Endothelial cell of umbilical vein (primary cell): ENCODE measurements at regions not wholly inside any gene's neighbourhood (a gene's known extent, or its start where the extent isn't known, plus 50 kb on each side); places are given as distances from the start of the nearest gene placed in this dataset.

ENCODE experiments used
- BruUV-seq: library from RNA; stranded (reverse); fragments of 400-500 nt; replicated peaks from 2 replicates; lab custom pipeline; 2021; lab: Mats Ljungman, UMichigan
- CTCF ChIA-PET: fragments of 300-600, 350-600 bp; sonication (Branson Sonifier 250); formaldehyde crosslinking; loops from one replicate; lab custom pipeline; 2021; ENCODE audit warnings: antibody characterized with exemption, inconsistent platforms; lab: Charles Lee
- POLR2A ChIA-PET: fragments of 300-600, 350-600 bp; sonication (Branson Sonifier 250); formaldehyde crosslinking; loops from one replicate; lab custom pipeline; 2021; ENCODE audit warnings: antibody characterized with exemption, inconsistent platforms; lab: Charles Lee
- DNase-seq: peaks from one replicate; pipeline ENCODE4 v3.0.0-alpha.2; 2011; ENCODE audit warnings: low read depth, low spot score
- FAIRE-seq: peaks from 2 replicates; lab custom pipeline; 2011; peaks lifted over from hg19 to GRCh38; lab: Jason Lieb, UNC
- H2AFZ ChIP-seq: 2 replicates; pipeline ENCODE4 v1.6.0; 2012; ENCODE audit warnings: low read depth, low read length, control low read depth, inconsistent platforms
- H3K27ac ChIP-seq: 2 replicates; pipeline ENCODE4 v1.5.1; 2011; ENCODE audit warnings: low read depth, mild to moderate bottlenecking, control low read depth, low read length, moderate library complexity; ENCODE audit not compliant: insufficient read depth
- H3K27me3 ChIP-seq, 2 experiments: 2 replicates each; pipeline versions ENCODE4 v1.6.0 to v1.6.1; 2011; ENCODE audit warnings: low read length in 2 of 2, mixed read lengths in 1 of 2; ENCODE audit not compliant: control insufficient read depth in 2 of 2, insufficient read depth in 2 of 2
- H3K36me3 ChIP-seq, 2 experiments: 2 replicates in 1 of 2; 3 replicates in 1 of 2; pipeline ENCODE4 v1.5.1; 2011; ENCODE audit warnings: low read length in 2 of 2, mild to moderate bottlenecking in 1 of 2, moderate library complexity in 1 of 2; ENCODE audit not compliant: control insufficient read depth in 2 of 2, insufficient read depth in 2 of 2; ENCODE audit errors: extremely low read depth in 1 of 2
- H3K4me1 ChIP-seq: 3 replicates; pipeline ENCODE4 v1.5.1; 2011; ENCODE audit warnings: mild to moderate bottlenecking, low read length; ENCODE audit not compliant: control insufficient read depth, insufficient read depth; ENCODE audit errors: extremely low read depth
- H3K4me2 ChIP-seq: 2 replicates; pipeline ENCODE4 v1.6.1; 2011; ENCODE audit warnings: low read length, control low read depth, mixed read lengths; ENCODE audit not compliant: insufficient read depth
- H3K4me3 ChIP-seq, 3 experiments: fragments of 200-600 bp in 1 of 3; sonication (generic), shearing (Covaris generic) in 1 of 3; replicated peaks in 1 of 3; 2 replicates each; pipeline ENCODE4 v1.5.1; 2011 to 2016; ENCODE audit warnings: control low read depth in 3 of 3, low read length in 3 of 3, mild to moderate bottlenecking in 2 of 3, inconsistent platforms in 1 of 3, low read depth in 1 of 3, moderate library complexity in 1 of 3; ENCODE audit not compliant: insufficient read depth in 1 of 3
- H3K79me2 ChIP-seq: 2 replicates; pipeline ENCODE4 v1.6.0; 2012; ENCODE audit warnings: low read length, inconsistent platforms; ENCODE audit not compliant: control insufficient read depth, insufficient read depth
- H3K9ac ChIP-seq: replicated peaks from 2 replicates; pipeline ENCODE3; 2011; ENCODE audit warnings: low read length, control low read depth; ENCODE audit not compliant: insufficient read depth; ENCODE audit errors: extremely low read depth
- H3K9me1 ChIP-seq: replicated peaks from 3 replicates; pipeline ENCODE4 v1.6.0; 2011; ENCODE audit warnings: mild to moderate bottlenecking, low read length; ENCODE audit not compliant: control insufficient read depth, insufficient read depth; ENCODE audit errors: extremely low read depth
- H3K9me3 ChIP-seq: replicated peaks from 2 replicates; pipeline ENCODE4 v1.5.1; 2012; ENCODE audit warnings: low read length, inconsistent platforms; ENCODE audit not compliant: control insufficient read depth, insufficient read depth
- H4K20me1 ChIP-seq: replicated peaks from 2 replicates; pipeline ENCODE3; 2011; ENCODE audit warnings: mild to moderate bottlenecking, low read length; ENCODE audit not compliant: control insufficient read depth, insufficient read depth; ENCODE audit errors: extremely low read depth
- EZH2 ChIP-seq: IDR thresholded peaks from 2 replicates; pipeline ENCODE4 v1.6.1; 2012; ENCODE audit warnings: borderline replicate concordance, low read depth, mild to moderate bottlenecking, moderate library complexity, low read length, inconsistent platforms; ENCODE audit not compliant: severe bottlenecking
- FOS ChIP-seq: IDR thresholded peaks from 2 replicates; pipeline ENCODE4 v1.6.1; 2011; ENCODE audit warnings: mild to moderate bottlenecking, low read length, moderate library complexity, borderline replicate concordance; ENCODE audit not compliant: insufficient read depth
- GATA2 ChIP-seq: IDR thresholded peaks from 2 replicates; pipeline ENCODE4 v1.7.0; 2011; ENCODE audit warnings: low read depth, mild to moderate bottlenecking, moderate library complexity, mixed read lengths, low read length; ENCODE audit not compliant: insufficient read length, insufficient read depth
- JUN ChIP-seq: IDR thresholded peaks from 2 replicates; pipeline ENCODE4 v1.6.1; 2011; ENCODE audit warnings: borderline replicate concordance, low read depth; ENCODE audit not compliant: insufficient read length, insufficient read depth
- MAX ChIP-seq: IDR thresholded peaks from 2 replicates; pipeline ENCODE4 v1.6.1; 2011; ENCODE audit not compliant: insufficient read depth, insufficient read length
- MYC ChIP-seq: IDR thresholded peaks from one replicate; pipeline ENCODE4 v1.6.1; 2011; ENCODE audit warnings: mild to moderate bottlenecking, low read depth, low read length
- POLR2A ChIP-seq: IDR thresholded peaks from 2 replicates; pipeline ENCODE4 v1.6.1; 2012; ENCODE audit warnings: low read depth, mild to moderate bottlenecking, control low read depth, low read length
- POLR2AphosphoS5 ChIP-seq: IDR thresholded peaks from 2 replicates; pipeline ENCODE4 v1.6.1; 2012; ENCODE audit warnings: low read depth, mild to moderate bottlenecking, control low read depth, low read length, moderate library complexity; ENCODE audit not compliant: insufficient read depth
- dilution Hi-C: fragments of 300-500 bp; cut with MboI; formaldehyde crosslinking; loops from one replicate; pipeline ENCODE4 v1.15.0; 2019; ENCODE audit warnings: low sequenced_read_pairs; ENCODE audit not compliant: extremely low pct_ligation_motif_present
- intact Hi-C: fragments of 100-400 bp; cut with micrococcal nuclease; formaldehyde crosslinking; loops from one replicate; pipeline ENCODE4 v1.10.0; 2022
- TF ChIP-seq, protein P1 (sequence below), 2 donors: IDR thresholded peaks; 1 replicate in 1 of 2; 2 replicates in 1 of 2; pipeline ENCODE4 v1.5.1; 2011; ENCODE audit warnings: low read length in 2 of 2, mild to moderate bottlenecking in 2 of 2, moderate library complexity in 2 of 2, control low read depth in 1 of 2, inconsistent platforms in 1 of 2, low read depth in 1 of 2; ENCODE audit not compliant: insufficient read depth in 1 of 2; ENCODE audit errors: extremely low read depth in 1 of 2

- no peak overlapping the region for H3K4me3 ChIP-seq
- H3K4me1 ChIP-seq, result no peaks in the 10 kb centered on the region
- POLR2A ChIA-PET, result no interaction called here
- CTCF ChIA-PET, result no interaction called here
- no peak overlapping the region for H3K27ac ChIP-seq
- no peaks in the 10 kb centered on the region for H3K9me1 ChIP-seq
- H3K27me3 ChIP-seq, result no peaks in the 10 kb centered on the region
- BruUV-seq, result no TSS peak
- dilution Hi-C loops, result no loop called here
- no peaks in the 10 kb centered on the region for H3K36me3 ChIP-seq
- H3K4me2 ChIP-seq, result no peak overlapping the region
- no peaks in the 10 kb centered on the region for H4K20me1 ChIP-seq
- H3K79me2 ChIP-seq, result no peaks in the 10 kb centered on the region
- DNase-seq (no peak), FAIRE-seq (no peak)
- peaks cover 5% of the 10 kb centered on the region for H3K9me3 ChIP-seq
- no peak overlapping the region for H2AFZ ChIP-seq
- TF ChIP-seq JUN (no peak), POLR2AphosphoS5 (no peak), GATA2 (no peak), MAX (no peak), FOS (no peak), MYC (no peak), POLR2A (no peak)
- no peak overlapping the region for H3K9ac ChIP-seq
- intact Hi-C loops, result no loop called here
Observed at GRCh38 chr4:188941524-188942119, 802.4 kb downstream of the TRIML1 start.

DNA sequence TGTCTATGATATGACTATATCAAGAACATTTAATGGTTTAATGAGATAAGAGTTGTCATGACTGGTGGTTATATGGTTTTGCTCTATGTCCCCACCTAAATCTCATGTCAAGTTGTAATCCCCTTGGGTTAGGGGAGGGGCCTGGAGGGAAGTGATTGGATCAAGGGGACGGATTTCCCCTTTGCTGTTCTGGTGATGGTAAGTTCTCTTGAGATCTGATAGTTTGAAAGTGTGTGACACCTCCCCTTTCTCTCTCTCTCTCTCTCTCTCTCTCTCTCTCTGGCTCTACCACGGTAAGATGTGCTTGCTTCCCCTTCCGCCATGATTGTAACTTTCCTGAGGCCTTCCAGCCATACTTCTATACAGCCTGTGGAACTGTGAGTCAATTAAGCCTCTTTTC is 803.4 kb downstream of the TRIML1 start:
- no peaks in the 10 kb centered on the region for H3K4me1 ChIP-seq
- no peak overlapping the region for H3K4me2 ChIP-seq
- H3K27me3 ChIP-seq, result no peaks in the 10 kb centered on the region
- no peak overlapping the region for H3K4me3 ChIP-seq
- no peak overlapping the region for H2AFZ ChIP-seq
- peaks cover 5% of the 10 kb centered on the region for H3K9me3 ChIP-seq
- no peaks in the 10 kb centered on the region for H3K36me3 ChIP-seq
- H3K9me1 ChIP-seq, result no peaks in the 10 kb centered on the region
- DNase-seq, result no peak
- no peak for FAIRE-seq
- dilution Hi-C loops (no loop called here), intact Hi-C loops (no loop called here)
- CTCF ChIA-PET, result no interaction called here
- POLR2A ChIA-PET, result no interaction called here
- no peak for TF ChIP-seq MYC
- TF ChIP-seq JUN, result no peak
- no peak for TF ChIP-seq MAX
- no peak for TF ChIP-seq GATA2
- no peak for TF ChIP-seq POLR2AphosphoS5
- TF ChIP-seq, protein P1, sequence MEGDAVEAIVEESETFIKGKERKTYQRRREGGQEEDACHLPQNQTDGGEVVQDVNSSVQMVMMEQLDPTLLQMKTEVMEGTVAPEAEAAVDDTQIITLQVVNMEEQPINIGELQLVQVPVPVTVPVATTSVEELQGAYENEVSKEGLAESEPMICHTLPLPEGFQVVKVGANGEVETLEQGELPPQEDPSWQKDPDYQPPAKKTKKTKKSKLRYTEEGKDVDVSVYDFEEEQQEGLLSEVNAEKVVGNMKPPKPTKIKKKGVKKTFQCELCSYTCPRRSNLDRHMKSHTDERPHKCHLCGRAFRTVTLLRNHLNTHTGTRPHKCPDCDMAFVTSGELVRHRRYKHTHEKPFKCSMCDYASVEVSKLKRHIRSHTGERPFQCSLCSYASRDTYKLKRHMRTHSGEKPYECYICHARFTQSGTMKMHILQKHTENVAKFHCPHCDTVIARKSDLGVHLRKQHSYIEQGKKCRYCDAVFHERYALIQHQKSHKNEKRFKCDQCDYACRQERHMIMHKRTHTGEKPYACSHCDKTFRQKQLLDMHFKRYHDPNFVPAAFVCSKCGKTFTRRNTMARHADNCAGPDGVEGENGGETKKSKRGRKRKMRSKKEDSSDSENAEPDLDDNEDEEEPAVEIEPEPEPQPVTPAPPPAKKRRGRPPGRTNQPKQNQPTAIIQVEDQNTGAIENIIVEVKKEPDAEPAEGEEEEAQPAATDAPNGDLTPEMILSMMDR (IDR thresholded peaks at IDR 0.05; ENCODE audit: extremely low read depth in 1 of 2, insufficient read depth in 1 of 2, low read depth in 1 of 2, low read length in 2 of 2), result no peak
- no peak for TF ChIP-seq EZH2
- TF ChIP-seq FOS, result no peak
- TF ChIP-seq POLR2A, result no peak
- no peaks in the 10 kb centered on the region for H3K79me2 ChIP-seq
- BruUV-seq, result no TSS peak
- H3K27ac ChIP-seq, result no peak overlapping the region
- no peak overlapping the region for H3K9ac ChIP-seq
- no peaks in the 10 kb centered on the region for H4K20me1 ChIP-seq
